M059J (cell line): ENCODE measurements at regions not wholly inside any gene's neighbourhood (a gene's known extent, or its start where the extent isn't known, plus 50 kb on each side); places are given as distances from the start of the nearest gene placed in this dataset.

ENCODE experiments used
- DNase-seq: peaks from one replicate; pipeline ENCODE4 v3.0.0-alpha.2; 2012; ENCODE audit warnings: low read depth

- no peak for DNase-seq
Observed at GRCh38 chr13:28545583-28546333, 50.8 kb upstream of the FLT1 start.
